ENCODE measurements at regions not wholly inside any gene's neighbourhood (a gene's known extent, or its start where the extent isn't known, plus 50 kb on each side); places are given as distances from the start of the nearest gene placed in this dataset.

GRCh38 chr1:186741640-186742039, 61.4 kb upstream of the PTGS2 start:
- Histone ChIP-seq H3K4me1 (ENCODE audit: insufficient read depth, low read length) (no peaks in the 10 kb centered on the region), H3K27me3 (ENCODE audit: control insufficient read depth in 1 of 2, insufficient read depth in 2 of 2, low read length in 2 of 2) (no peaks in the 10 kb centered on the region), H3K4me3 (ENCODE audit: low read length) (no peak overlapping the region), H3K36me3 (ENCODE audit: insufficient read depth, low read length) (no peaks in the 10 kb centered on the region), H3K27ac (ENCODE audit: low read depth in 1 of 2, low read length in 2 of 2) (no peak overlapping the region), H3K9me3 (ENCODE audit: control insufficient read depth in 1 of 2, insufficient read depth in 1 of 2, low read length in 2 of 2) (no peaks in the 10 kb centered on the region)
- intact Hi-C loops (cut with DNase I, micrococcal nuclease), result no loop called here
- Mint-ChIP-seq H3K4me3 (no peak overlapping the region), H3K27ac (no peak overlapping the region), H3K9me3 (no peaks in the 10 kb centered on the region), H3K36me3 (ENCODE audit: low read depth) (no peaks in the 10 kb centered on the region), H3K27me3 (no peaks in the 10 kb centered on the region), H3K4me1 (ENCODE audit: low read depth) (no peaks in the 10 kb centered on the region)
- ChIA-PET POLR2A (no interaction called here), CTCF (no interaction called here)
- no peak for TF ChIP-seq CTCF (IDR thresholded peaks at IDR 0.05)
- DNase-seq, result no peak
- no peak for ATAC-seq (ENCODE audit: poor library complexity)

- POLR2A ChIA-PET, result no interaction called here
- intact Hi-C loops (cut with DNase I, micrococcal nuclease), result no loop called here
- no peaks in the 10 kb centered on the region for H3K27me3 ChIP-seq (ENCODE audit: control insufficient read depth in 1 of 2, insufficient read depth in 2 of 2, low read length in 2 of 2)
- H3K27ac Mint-ChIP-seq, result no peak overlapping the region
- H3K27ac ChIP-seq (ENCODE audit: low read depth in 1 of 2, low read length in 2 of 2), result no peak overlapping the region
- H3K27me3 Mint-ChIP-seq, result no peaks in the 10 kb centered on the region
- no peaks in the 10 kb centered on the region for H3K9me3 ChIP-seq (ENCODE audit: control insufficient read depth in 1 of 2, insufficient read depth in 1 of 2, low read length in 2 of 2)
- H3K9me3 Mint-ChIP-seq, result no peaks in the 10 kb centered on the region
- no peaks in the 10 kb centered on the region for H3K4me1 Mint-ChIP-seq (ENCODE audit: low read depth)
- H3K36me3 Mint-ChIP-seq (ENCODE audit: low read depth), result no peaks in the 10 kb centered on the region
- no peak overlapping the region for H3K4me3 Mint-ChIP-seq
- no peak for TF ChIP-seq CTCF (IDR thresholded peaks at IDR 0.05)
- no peak for ATAC-seq (ENCODE audit: poor library complexity)
- DNase-seq, result no peak
- H3K4me1 ChIP-seq (ENCODE audit: insufficient read depth, low read length), result no peaks in the 10 kb centered on the region
- H3K4me3 ChIP-seq (ENCODE audit: low read length), result no peak overlapping the region
- H3K36me3 ChIP-seq (ENCODE audit: insufficient read depth, low read length), result no peaks in the 10 kb centered on the region
- CTCF ChIA-PET, result no interaction called here
These were observed 60.1 kb upstream of the PTGS2 start for GRCh38 chr1:186740324-186740723.

GRCh38 chr1:186739515-186739914, 59.3 kb upstream of the PTGS2 start:
- no peaks in the 10 kb centered on the region for H3K9me3 Mint-ChIP-seq
- TF ChIP-seq CTCF (IDR thresholded peaks at IDR 0.05), result no peak
- H3K27ac Mint-ChIP-seq, result no peak overlapping the region
- H3K4me1 Mint-ChIP-seq (ENCODE audit: low read depth), result no peaks in the 10 kb centered on the region
- H3K4me1 ChIP-seq (ENCODE audit: insufficient read depth, low read length), result no peaks in the 10 kb centered on the region
- no peak overlapping the region for H3K27ac ChIP-seq (ENCODE audit: low read depth in 1 of 2, low read length in 2 of 2)
- no peaks in the 10 kb centered on the region for H3K36me3 Mint-ChIP-seq (ENCODE audit: low read depth)
- DNase-seq, result no peak
- no peak overlapping the region for H3K4me3 Mint-ChIP-seq
- CTCF ChIA-PET, result no interaction called here
- no peaks in the 10 kb centered on the region for H3K36me3 ChIP-seq (ENCODE audit: insufficient read depth, low read length)
- POLR2A ChIA-PET, result no interaction called here
- no peaks in the 10 kb centered on the region for H3K9me3 ChIP-seq (ENCODE audit: control insufficient read depth in 1 of 2, insufficient read depth in 1 of 2, low read length in 2 of 2)
- no peaks in the 10 kb centered on the region for H3K27me3 Mint-ChIP-seq
- no peaks in the 10 kb centered on the region for H3K27me3 ChIP-seq (ENCODE audit: control insufficient read depth in 1 of 2, insufficient read depth in 2 of 2, low read length in 2 of 2)
- no peak overlapping the region for H3K4me3 ChIP-seq (ENCODE audit: low read length)
- intact Hi-C loops (cut with DNase I, micrococcal nuclease), result no loop called here
- ATAC-seq (ENCODE audit: poor library complexity), result no peak

Data from CD4-positive, alpha-beta T cell (primary cell).